ENCODE measurements at regions not wholly inside any gene's neighbourhood (a gene's known extent, or its start where the extent isn't known, plus 50 kb on each side); places are given as distances from the start of the nearest gene placed in this dataset.

- TF ChIP-seq CTCF (IDR thresholded peaks at IDR 0.05) (no peak), NR3C1 (CRISPR knock-in tag; conservative IDR thresholded peaks at IDR 0.05; ENCODE audit: low read depth) (no peak), ZNF423 (CRISPR knock-in tag; IDR thresholded peaks at IDR 0.05) (no peak), ATF2 (CRISPR knock-in tag; IDR thresholded peaks at IDR 0.05; ENCODE audit: borderline replicate concordance, low read depth) (no peak), MLX (CRISPR knock-in tag; IDR thresholded peaks at IDR 0.05) (no peak), IRF1 (CRISPR knock-in tag; IDR thresholded peaks at IDR 0.05) (no peak), SP1 (CRISPR knock-in tag; conservative IDR thresholded peaks at IDR 0.05) (no peak), HMGXB4 (CRISPR knock-in tag; IDR thresholded peaks at IDR 0.05) (no peak), FOXJ3 (CRISPR knock-in tag; IDR thresholded peaks at IDR 0.05; ENCODE audit: borderline replicate concordance) (no peak), TP53 (CRISPR knock-in tag; IDR thresholded peaks at IDR 0.05) (no peak), CDX4 (CRISPR knock-in tag; IDR thresholded peaks at IDR 0.05; ENCODE audit: borderline replicate concordance) (no peak)
These were observed 164.6 kb upstream of the DCC start for GRCh38 chr18:52175406-52175805.
